ENCODE measurements at regions not wholly inside any gene's neighbourhood (a gene's known extent, or its start where the extent isn't known, plus 50 kb on each side); places are given as distances from the start of the nearest gene placed in this dataset.

DNA sequence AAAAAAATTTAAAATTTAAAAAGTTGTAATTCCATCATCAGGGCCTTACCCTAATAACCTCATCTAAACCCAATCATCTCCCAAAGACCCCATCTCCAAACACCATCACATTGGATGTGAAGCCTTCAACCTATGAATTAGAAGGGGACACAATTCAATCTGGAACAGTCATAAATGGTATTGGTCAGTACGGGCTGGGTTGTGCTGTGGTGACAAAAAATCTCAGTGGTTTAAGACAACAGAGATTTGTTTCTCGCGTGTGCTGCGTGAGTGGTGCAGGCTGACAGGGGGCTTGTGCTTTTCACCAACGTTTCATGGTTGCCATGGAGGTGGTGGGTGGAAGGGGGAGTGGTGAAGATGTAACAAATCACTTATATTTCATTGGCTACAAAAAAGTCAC is 174.5 kb downstream of the INHBB start:
- 91% methylated on average over 5 of the region's 5 CpGs for WGBS (ENCODE audit: insufficient coverage, low coverage, low lambda C conversion rate, missing lambda C conversion rate)
- intact Hi-C loops (cut with DNase I): no loop called here
- no peaks in the 10 kb centered on the region for H3K27me3 ChIP-seq
- H3K27ac ChIP-seq: no peak overlapping the region
- ATAC-seq: no peak
- no peaks in the 10 kb centered on the region for H3K9me3 ChIP-seq
- TF ChIP-seq, protein P1, sequence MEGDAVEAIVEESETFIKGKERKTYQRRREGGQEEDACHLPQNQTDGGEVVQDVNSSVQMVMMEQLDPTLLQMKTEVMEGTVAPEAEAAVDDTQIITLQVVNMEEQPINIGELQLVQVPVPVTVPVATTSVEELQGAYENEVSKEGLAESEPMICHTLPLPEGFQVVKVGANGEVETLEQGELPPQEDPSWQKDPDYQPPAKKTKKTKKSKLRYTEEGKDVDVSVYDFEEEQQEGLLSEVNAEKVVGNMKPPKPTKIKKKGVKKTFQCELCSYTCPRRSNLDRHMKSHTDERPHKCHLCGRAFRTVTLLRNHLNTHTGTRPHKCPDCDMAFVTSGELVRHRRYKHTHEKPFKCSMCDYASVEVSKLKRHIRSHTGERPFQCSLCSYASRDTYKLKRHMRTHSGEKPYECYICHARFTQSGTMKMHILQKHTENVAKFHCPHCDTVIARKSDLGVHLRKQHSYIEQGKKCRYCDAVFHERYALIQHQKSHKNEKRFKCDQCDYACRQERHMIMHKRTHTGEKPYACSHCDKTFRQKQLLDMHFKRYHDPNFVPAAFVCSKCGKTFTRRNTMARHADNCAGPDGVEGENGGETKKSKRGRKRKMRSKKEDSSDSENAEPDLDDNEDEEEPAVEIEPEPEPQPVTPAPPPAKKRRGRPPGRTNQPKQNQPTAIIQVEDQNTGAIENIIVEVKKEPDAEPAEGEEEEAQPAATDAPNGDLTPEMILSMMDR (IDR thresholded peaks at IDR 0.05): no peak
- no peak for TF ChIP-seq POLR2A (IDR thresholded peaks at IDR 0.05)
- H3K4me1 ChIP-seq: peaks cover 0 to 38% (median 15%) of the 10 kb centered on the region in 4 donors
- no peak for DNase-seq
- H3K36me3 ChIP-seq: no peaks in the 10 kb centered on the region
- no peak overlapping the region for H3K4me3 ChIP-seq

DNA sequence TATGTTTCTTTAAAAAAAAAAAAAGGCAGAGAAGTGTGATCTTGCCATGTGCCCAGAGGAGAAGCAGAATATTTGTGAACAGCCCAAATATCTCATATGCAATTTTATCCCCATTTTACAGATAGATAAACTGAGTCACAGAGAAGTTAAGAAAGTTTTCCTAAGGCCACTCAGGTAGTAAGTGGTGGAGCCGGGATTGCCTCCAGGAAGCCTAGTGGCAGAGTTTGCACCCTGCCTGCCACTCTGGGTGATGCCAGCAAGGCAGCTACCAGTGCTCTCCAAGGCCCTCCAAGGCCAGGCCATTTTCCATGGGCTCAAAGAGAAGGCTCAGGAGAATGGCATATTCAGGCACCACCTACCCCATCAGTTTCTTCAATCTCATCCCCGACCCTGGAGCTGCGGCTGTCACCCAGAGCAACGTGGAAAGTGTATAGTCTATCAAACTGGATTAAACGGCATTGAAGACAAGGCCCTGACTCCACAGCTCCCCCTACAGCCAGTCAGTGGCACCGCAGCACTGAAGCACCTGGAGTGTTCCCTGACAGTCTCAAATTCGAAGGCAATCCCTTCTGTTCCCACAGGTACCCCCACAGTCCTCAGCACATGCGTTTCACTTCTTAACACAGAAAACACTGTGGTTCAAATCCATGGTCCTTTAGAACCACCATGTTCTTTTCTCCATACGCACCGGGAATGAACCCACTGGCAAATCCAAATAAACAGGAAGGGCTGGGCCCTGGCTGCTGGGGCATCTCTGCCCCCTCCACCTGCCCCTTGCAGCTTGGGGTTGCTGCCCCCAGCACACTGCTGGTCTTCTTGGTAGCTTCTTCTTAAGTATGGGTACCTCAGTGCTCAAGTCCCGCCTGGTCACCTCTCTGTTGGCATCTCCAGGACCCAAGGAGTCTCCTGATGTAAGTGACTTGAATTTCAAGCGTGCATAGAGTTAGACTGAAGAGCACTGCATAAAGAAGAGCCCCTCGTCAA is 175.3 kb downstream of the INHBB start:
- intact Hi-C loops (cut with DNase I): no loop called here
- 27% methylated on average over 9 of the region's 13 CpGs for WGBS (ENCODE audit: insufficient coverage, low coverage, low lambda C conversion rate, missing lambda C conversion rate)
- Histone ChIP-seq H3K36me3 (no peaks in the 10 kb centered on the region), H3K27ac (no peak overlapping the region), H3K9me3 (no peaks in the 10 kb centered on the region), H3K4me3 (no peak overlapping the region), H3K27me3 (no peaks in the 10 kb centered on the region), H3K4me1 (peaks cover 0 to 39% (median 17%) of the 10 kb centered on the region in 4 donors)
- DNase-seq (peak in 1 of 3 donors; percentile 65), ATAC-seq (peak; percentile 40 to 61 (median 54))
- TF ChIP-seq, protein P1 (IDR thresholded peaks at IDR 0.05): peak; percentile 80 to 93 (median 86)
- TF ChIP-seq POLR2A (IDR thresholded peaks at IDR 0.05): no peak

DNA sequence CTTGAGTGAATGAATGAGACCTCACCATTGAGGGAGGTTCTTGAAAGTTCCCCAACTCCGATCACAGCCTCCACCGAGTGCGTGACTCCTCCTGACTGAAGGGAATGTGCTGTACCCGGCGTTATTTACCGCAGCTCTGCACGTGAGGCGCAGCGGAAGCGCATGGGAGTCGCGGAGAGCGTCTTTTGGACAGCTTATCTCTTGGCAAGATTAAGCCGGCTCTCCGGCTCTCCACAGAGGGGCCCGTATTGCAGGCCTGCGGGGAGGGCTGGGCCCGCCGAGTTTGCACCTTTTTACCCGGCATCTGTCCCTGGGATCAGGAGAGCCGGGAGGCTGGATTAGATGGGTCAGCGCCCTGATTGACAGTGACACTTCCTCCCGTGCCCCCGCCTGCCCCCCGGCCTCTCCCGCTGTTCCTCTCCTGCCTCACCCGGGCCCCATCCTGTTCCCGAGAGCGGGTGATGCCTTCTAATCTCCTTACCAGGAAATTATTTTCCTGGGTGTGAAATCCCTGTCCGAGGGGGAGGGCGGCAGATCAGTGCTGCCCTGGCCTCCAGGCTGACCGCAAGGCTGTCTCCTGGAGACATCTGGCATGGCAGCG is 176.3 kb downstream of the INHBB start:
- Histone ChIP-seq H3K4me1 (peaks cover 0 to 29% (median 12%) of the 10 kb centered on the region in 4 donors), H3K27ac (no peak overlapping the region), H3K4me3 (no peak overlapping the region), H3K9me3 (no peaks in the 10 kb centered on the region), H3K27me3 (no peaks in the 10 kb centered on the region), H3K36me3 (no peaks in the 10 kb centered on the region)
- WGBS (ENCODE audit: insufficient coverage, low coverage, low lambda C conversion rate, missing lambda C conversion rate): 49% methylated on average over 14 of the region's 33 CpGs
- intact Hi-C loops (cut with DNase I): no loop called here
- TF ChIP-seq, protein P1 (IDR thresholded peaks at IDR 0.05): no peak
- TF ChIP-seq POLR2A (IDR thresholded peaks at IDR 0.05): no peak
- ATAC-seq (peak in 3 of 4 donors; percentile 3 to 18 (median 5)), DNase-seq (no peak)

DNA sequence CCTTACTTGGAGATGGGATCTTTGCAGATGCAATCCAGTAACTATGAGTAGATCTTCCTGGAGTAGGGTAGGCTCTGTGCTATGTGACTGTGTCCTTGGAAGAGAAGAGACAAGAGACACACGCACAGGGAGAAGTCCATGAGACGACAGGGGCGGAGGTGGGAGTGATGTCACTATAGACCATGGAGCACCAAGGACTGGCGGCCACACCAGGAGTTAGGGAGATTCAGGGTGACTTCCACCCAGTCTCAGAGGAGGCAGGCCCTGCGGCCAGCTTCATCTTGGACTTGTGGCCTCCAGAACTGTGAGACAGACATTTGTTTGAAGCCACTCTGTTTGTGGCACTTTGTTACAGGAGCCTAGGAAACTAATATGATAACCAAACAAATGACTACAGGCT is 177.8 kb downstream of the INHBB start:
- no peak overlapping the region for H3K27ac ChIP-seq
- no peak for DNase-seq
- no peaks in the 10 kb centered on the region for H3K36me3 ChIP-seq
- H3K4me3 ChIP-seq: no peak overlapping the region
- intact Hi-C loops (cut with DNase I): no loop called here
- no peaks in the 10 kb centered on the region for H3K9me3 ChIP-seq
- ATAC-seq: no peak
- H3K27me3 ChIP-seq: no peaks in the 10 kb centered on the region
- WGBS (ENCODE audit: insufficient coverage, low coverage, low lambda C conversion rate, missing lambda C conversion rate): 60% methylated on average over 1 of the region's 5 CpGs
- TF ChIP-seq, protein P1 (IDR thresholded peaks at IDR 0.05): no peak
- TF ChIP-seq POLR2A (IDR thresholded peaks at IDR 0.05): no peak
- H3K4me1 ChIP-seq: peaks cover 0 to 22% (median 10%) of the 10 kb centered on the region in 4 donors
